ENCODE measurements at regions not wholly inside any gene's neighbourhood (a gene's known extent, or its start where the extent isn't known, plus 50 kb on each side); places are given as distances from the start of the nearest gene placed in this dataset.

DNA sequence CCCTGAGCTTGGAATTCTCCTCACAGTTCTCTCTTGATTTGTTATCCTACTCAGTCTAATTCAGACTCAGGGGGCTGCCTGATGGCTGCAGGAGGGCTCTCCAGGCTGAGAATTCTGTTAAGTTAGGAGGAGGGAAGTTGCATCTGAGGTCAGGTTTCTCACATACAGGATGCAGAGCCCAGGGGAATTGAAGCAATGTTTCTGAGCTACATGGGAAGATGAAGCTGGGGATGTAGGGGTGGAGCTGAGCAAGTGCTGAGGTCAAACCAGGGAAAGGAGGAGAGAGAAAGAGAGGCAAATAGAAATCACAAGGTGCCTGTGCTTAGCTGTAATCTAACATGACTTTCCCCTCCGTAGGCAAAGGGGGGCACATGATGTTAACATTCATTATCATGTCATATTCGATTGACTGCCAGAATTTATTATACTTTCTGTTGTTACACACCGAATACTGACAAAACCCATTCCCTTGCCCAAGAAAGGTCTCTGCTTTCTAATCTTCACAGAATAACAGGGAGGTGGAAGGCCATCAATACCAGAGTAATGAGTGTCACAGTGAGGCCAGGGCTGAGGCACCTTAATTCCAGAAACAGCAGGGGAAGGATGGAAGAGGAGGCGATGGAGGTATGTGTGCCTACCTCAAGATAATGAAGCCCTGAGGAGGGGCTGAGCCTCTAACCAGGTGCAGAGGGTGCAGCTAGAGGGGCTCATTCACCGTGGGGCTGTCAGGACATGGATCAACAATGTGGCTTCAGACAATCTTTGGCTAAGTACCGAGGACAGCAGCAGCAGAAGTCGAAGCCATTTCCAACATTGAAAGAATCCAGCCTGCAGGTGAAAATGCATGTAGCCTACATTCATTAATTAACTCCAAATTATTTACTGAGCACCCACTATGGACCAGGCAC is 205.4 kb upstream of the SNX19 start (continued):
- TF ChIP-seq, protein P1, sequence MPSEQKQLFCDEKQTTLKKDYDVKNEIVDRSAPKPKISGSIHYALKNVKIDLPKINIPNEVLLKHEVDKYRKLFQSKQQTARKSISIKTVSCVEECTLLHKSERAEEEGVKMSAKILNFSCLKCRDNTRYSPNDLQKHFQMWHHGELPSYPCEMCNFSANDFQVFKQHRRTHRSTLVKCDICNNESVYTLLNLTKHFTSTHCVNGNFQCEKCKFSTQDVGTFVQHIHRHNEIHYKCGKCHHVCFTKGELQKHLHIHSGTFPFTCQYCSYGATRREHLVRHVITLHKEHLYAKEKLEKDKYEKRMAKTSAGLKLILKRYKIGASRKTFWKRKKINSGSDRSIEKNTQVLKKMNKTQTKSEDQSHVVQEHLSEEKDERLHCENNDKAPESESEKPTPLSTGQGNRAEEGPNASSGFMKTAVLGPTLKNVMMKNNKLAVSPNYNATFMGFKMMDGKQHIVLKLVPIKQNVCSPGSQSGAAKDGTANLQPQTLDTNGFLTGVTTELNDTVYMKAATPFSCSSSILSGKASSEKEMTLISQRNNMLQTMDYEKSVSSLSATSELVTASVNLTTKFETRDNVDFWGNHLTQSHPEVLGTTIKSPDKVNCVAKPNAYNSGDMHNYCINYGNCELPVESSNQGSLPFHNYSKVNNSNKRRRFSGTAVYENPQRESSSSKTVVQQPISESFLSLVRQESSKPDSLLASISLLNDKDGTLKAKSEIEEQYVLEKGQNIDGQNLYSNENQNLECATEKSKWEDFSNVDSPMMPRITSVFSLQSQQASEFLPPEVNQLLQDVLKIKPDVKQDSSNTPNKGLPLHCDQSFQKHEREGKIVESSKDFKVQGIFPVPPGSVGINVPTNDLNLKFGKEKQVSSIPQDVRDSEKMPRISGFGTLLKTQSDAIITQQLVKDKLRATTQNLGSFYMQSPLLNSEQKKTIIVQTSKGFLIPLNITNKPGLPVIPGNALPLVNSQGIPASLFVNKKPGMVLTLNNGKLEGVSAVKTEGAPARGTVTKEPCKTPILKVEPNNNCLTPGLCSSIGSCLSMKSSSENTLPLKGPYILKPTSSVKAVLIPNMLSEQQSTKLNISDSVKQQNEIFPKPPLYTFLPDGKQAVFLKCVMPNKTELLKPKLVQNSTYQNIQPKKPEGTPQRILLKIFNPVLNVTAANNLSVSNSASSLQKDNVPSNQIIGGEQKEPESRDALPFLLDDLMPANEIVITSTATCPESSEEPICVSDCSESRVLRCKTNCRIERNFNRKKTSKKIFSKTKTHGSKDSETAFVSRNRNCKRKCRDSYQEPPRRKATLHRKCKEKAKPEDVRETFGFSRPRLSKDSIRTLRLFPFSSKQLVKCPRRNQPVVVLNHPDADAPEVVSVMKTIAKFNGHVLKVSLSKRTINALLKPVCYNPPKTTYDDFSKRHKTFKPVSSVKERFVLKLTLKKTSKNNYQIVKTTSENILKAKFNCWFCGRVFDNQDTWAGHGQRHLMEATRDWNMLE (tag by site-specific recombination; conservative IDR thresholded peaks at IDR 0.05; ENCODE audit: low read depth): no peak
- TF ChIP-seq GLIS1 (tag by site-specific recombination; IDR thresholded peaks at IDR 0.05) (no peak), YY2 (tag by site-specific recombination; IDR thresholded peaks at IDR 0.05) (no peak)

DNA sequence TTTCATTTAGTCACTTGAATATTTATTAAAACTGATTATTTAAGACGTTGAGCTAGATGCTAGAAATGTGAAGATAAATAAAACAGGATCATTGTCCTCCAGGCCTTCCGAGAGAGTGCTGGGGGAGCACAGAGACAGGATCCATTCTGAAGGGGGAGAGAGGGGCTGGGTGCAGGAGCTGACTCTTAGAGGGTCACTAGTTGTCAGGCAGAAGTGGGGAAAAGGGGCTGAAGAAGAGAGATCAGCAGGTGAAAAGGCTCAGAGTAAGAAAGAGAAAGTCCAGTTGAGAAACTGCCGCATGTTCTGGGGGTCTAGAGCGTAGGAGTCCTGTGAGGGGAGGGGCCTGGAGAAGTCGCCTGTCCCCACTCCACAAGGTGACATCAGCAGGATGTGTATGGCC is 206.2 kb upstream of the SNX19 start:
- TF ChIP-seq ZNF362 (tag by site-specific recombination; IDR thresholded peaks at IDR 0.05): no peak
- no peak for TF ChIP-seq ZNF548 (tag by site-specific recombination; IDR thresholded peaks at IDR 0.05)
- no peak for TF ChIP-seq ZNF416 (tag by site-specific recombination; IDR thresholded peaks at IDR 0.05)
- no peak for TF ChIP-seq ZNF776 (tag by site-specific recombination; IDR thresholded peaks at IDR 0.05; ENCODE audit: borderline replicate concordance)
- no peak for TF ChIP-seq ZNF473 (tag by site-specific recombination; IDR thresholded peaks at IDR 0.05)
- no peak for TF ChIP-seq GLI2 (tag by site-specific recombination; IDR thresholded peaks at IDR 0.05; ENCODE audit: borderline replicate concordance, low read depth)
- no peak for TF ChIP-seq ZNF785 (tag by site-specific recombination; IDR thresholded peaks at IDR 0.05)
- no peak for TF ChIP-seq ZNF843 (tag by site-specific recombination; IDR thresholded peaks at IDR 0.05)
- TF ChIP-seq, protein P2, sequence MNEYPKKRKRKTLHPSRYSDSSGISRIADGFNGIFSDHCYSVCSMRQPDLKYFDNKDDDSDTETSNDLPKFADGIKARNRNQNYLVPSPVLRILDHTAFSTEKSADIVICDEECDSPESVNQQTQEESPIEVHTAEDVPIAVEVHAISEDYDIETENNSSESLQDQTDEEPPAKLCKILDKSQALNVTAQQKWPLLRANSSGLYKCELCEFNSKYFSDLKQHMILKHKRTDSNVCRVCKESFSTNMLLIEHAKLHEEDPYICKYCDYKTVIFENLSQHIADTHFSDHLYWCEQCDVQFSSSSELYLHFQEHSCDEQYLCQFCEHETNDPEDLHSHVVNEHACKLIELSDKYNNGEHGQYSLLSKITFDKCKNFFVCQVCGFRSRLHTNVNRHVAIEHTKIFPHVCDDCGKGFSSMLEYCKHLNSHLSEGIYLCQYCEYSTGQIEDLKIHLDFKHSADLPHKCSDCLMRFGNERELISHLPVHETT (tag by site-specific recombination; IDR thresholded peaks at IDR 0.05): no peak
- TF ChIP-seq SCRT2 (tag by site-specific recombination; IDR thresholded peaks at IDR 0.05): no peak
- TF ChIP-seq ZNF121 (tag by site-specific recombination; IDR thresholded peaks at IDR 0.05): no peak
- no peak for TF ChIP-seq ZNF292 (tag by site-specific recombination; IDR thresholded peaks at IDR 0.05; ENCODE audit: borderline replicate concordance, low read depth)
- TF ChIP-seq ZFP69B (tag by site-specific recombination; IDR thresholded peaks at IDR 0.05): no peak
- no peak for TF ChIP-seq ZNF544 (tag by site-specific recombination; IDR thresholded peaks at IDR 0.05)
- H3K27ac ChIP-seq (ENCODE audit: extremely low read depth, low read depth, low read length): no peak overlapping the region
- ChIA-PET POLR2A (no interaction called here), CTCF (no interaction called here)
- no peaks in the 10 kb centered on the region for H3K4me1 ChIP-seq (ENCODE audit: control insufficient read depth, insufficient read depth, low read length)
- H3K9me3 ChIP-seq (ENCODE audit: control insufficient read depth, insufficient read depth, low read depth, low read length): no peaks in the 10 kb centered on the region
- no peaks in the 10 kb centered on the region for H3K36me3 ChIP-seq (ENCODE audit: control insufficient read depth in 2 of 2, insufficient read depth in 1 of 2, low read length in 2 of 2)
- H3K4me3 ChIP-seq (ENCODE audit: low read depth, low read length): no peak overlapping the region

Data from HEK293 (cell line).